Astrocyte (in vitro differentiated cells and primary cell): ENCODE measurements at regions not wholly inside any gene's neighbourhood (a gene's known extent, or its start where the extent isn't known, plus 50 kb on each side); places are given as distances from the start of the nearest gene placed in this dataset.

ENCODE experiments used
- EZH2 ChIP-seq: IDR thresholded peaks from 2 replicates; pipeline ENCODE4 v1.6.1; 2012; ENCODE audit warnings: mild to moderate bottlenecking, low read length, inconsistent platforms; ENCODE audit not compliant: insufficient read depth
- TF ChIP-seq, protein P1 (sequence below): IDR thresholded peaks from 2 replicates; pipeline ENCODE4 v1.5.1; 2011; ENCODE audit warnings: low read depth, mild to moderate bottlenecking, inconsistent platforms, low read length, moderate library complexity; ENCODE audit not compliant: insufficient read depth

- TF ChIP-seq, protein P1, sequence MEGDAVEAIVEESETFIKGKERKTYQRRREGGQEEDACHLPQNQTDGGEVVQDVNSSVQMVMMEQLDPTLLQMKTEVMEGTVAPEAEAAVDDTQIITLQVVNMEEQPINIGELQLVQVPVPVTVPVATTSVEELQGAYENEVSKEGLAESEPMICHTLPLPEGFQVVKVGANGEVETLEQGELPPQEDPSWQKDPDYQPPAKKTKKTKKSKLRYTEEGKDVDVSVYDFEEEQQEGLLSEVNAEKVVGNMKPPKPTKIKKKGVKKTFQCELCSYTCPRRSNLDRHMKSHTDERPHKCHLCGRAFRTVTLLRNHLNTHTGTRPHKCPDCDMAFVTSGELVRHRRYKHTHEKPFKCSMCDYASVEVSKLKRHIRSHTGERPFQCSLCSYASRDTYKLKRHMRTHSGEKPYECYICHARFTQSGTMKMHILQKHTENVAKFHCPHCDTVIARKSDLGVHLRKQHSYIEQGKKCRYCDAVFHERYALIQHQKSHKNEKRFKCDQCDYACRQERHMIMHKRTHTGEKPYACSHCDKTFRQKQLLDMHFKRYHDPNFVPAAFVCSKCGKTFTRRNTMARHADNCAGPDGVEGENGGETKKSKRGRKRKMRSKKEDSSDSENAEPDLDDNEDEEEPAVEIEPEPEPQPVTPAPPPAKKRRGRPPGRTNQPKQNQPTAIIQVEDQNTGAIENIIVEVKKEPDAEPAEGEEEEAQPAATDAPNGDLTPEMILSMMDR = no peak
- no peak for TF ChIP-seq EZH2
Measured at GRCh38 chr4:156672492-156673305, 298.9 kb downstream of the PDGFC start.
